Right atrium auricular region (tissue), 2 donors: ENCODE measurements at regions not wholly inside any gene's neighbourhood (a gene's known extent, or its start where the extent isn't known, plus 50 kb on each side); places are given as distances from the start of the nearest gene placed in this dataset.

Experiments used
- DNase-seq: peaks from one replicate; pipeline ENCODE4 v3.0.0-alpha.2; 2019; ENCODE audit warnings: low spot score
- H3K27ac ChIP-seq, 2 donors: fragments of 200-600 bp; sonication (generic); 1 replicate in 1 of 2; 2 replicates in 1 of 2; pipeline ENCODE4 v1.5.1; 2016 to 2019
- H3K27me3 ChIP-seq, 2 donors: fragments of 200-600 bp; sonication (generic); one replicate each; pipeline versions ENCODE4 v1.5.1 to v1.6.0; 2017 to 2019
- H3K36me3 ChIP-seq: fragments of 200-600 bp; sonication (generic); one replicate; pipeline ENCODE4 v1.5.1; 2016
- H3K4me1 ChIP-seq, 2 donors: fragments of 200-600 bp; sonication (generic); one replicate each; pipeline versions ENCODE4 v1.5.1 to v1.6.0; 2017 to 2019
- H3K4me3 ChIP-seq, 2 donors: fragments of 200-600 bp; sonication (generic); 1 replicate in 1 of 2; 2 replicates in 1 of 2; pipeline ENCODE4 v1.5.1; 2017 to 2019; ENCODE audit warnings: mild to moderate bottlenecking in 1 of 2, moderate library complexity in 1 of 2
- H3K9me3 ChIP-seq, 2 donors: fragments of 200-600 bp; sonication (generic); one replicate each; pipeline ENCODE4 v1.5.1; 2019
- CTCF ChIP-seq, 2 donors: fragments of 200-600 bp; sonication (generic); IDR thresholded peaks; one replicate each; pipeline ENCODE4 v1.5.1; 2019; ENCODE audit warnings: antibody characterized with exemption in 2 of 2

GRCh38 chr7:109284943-109285342 lies 715.3 kb downstream of the DNAJB9 start:
- H3K36me3 ChIP-seq = no peaks in the 10 kb centered on the region
- H3K9me3 ChIP-seq = peaks cover 0 to 7% of the 10 kb centered on the region in 2 donors
- peaks cover 0 to 7% of the 10 kb centered on the region in 2 donors for H3K4me1 ChIP-seq
- H3K4me3 ChIP-seq = no peak overlapping the region
- no peak for DNase-seq
- TF ChIP-seq CTCF (IDR thresholded peaks at IDR 0.05) = no peak
- H3K27me3 ChIP-seq = no peaks in the 10 kb centered on the region
- H3K27ac ChIP-seq = no peak overlapping the region

- no peak overlapping the region for H3K27ac ChIP-seq
- TF ChIP-seq CTCF (IDR thresholded peaks at IDR 0.05) = no peak
These were observed 725.5 kb downstream of the DNAJB9 start for GRCh38 chr7:109295158-109295557.

GRCh38 chr7:109308816-109309215 lies 739.1 kb downstream of the DNAJB9 start:
- Histone ChIP-seq H3K27ac (no peak overlapping the region), H3K4me1 (no peaks in the 10 kb centered on the region), H3K36me3 (no peaks in the 10 kb centered on the region), H3K9me3 (peaks cover 0 to 20% of the 10 kb centered on the region in 2 donors), H3K27me3 (no peaks in the 10 kb centered on the region), H3K4me3 (no peak overlapping the region)
- no peak for TF ChIP-seq CTCF (IDR thresholded peaks at IDR 0.05)
- no peak for DNase-seq

More at GRCh38 chr7:109295158-109295557, 725.5 kb downstream of the DNAJB9 start:
- no peak overlapping the region for H3K4me3 ChIP-seq
- no peaks in the 10 kb centered on the region for H3K36me3 ChIP-seq
- no peaks in the 10 kb centered on the region for H3K4me1 ChIP-seq
- H3K27me3 ChIP-seq = no peaks in the 10 kb centered on the region
- no peak for DNase-seq
- peaks cover 0 to 12% of the 10 kb centered on the region in 2 donors for H3K9me3 ChIP-seq

- no peak overlapping the region for H3K4me3 ChIP-seq
- TF ChIP-seq CTCF (IDR thresholded peaks at IDR 0.05) = no peak
- DNase-seq = no peak
- no peaks in the 10 kb centered on the region for H3K4me1 ChIP-seq
- no peaks in the 10 kb centered on the region for H3K27me3 ChIP-seq
- no peak overlapping the region for H3K27ac ChIP-seq
- H3K9me3 ChIP-seq = peaks cover 0 to 20% of the 10 kb centered on the region in 2 donors
- H3K36me3 ChIP-seq = no peaks in the 10 kb centered on the region
These were observed 740.1 kb downstream of the DNAJB9 start for GRCh38 chr7:109309790-109310189.

- Histone ChIP-seq H3K4me1 (no peaks in the 10 kb centered on the region), H3K4me3 (no peak overlapping the region), H3K27ac (no peak overlapping the region), H3K36me3 (no peaks in the 10 kb centered on the region), H3K9me3 (no peaks in the 10 kb centered on the region), H3K27me3 (no peaks in the 10 kb centered on the region)
- TF ChIP-seq CTCF (IDR thresholded peaks at IDR 0.05) = no peak
- DNase-seq = no peak
These were observed 748.5 kb downstream of the DNAJB9 start for GRCh38 chr7:109318136-109318535.

GRCh38 chr7:109322833-109323232 lies 753.2 kb downstream of the DNAJB9 start:
- Histone ChIP-seq H3K36me3 (no peaks in the 10 kb centered on the region), H3K27ac (no peak overlapping the region), H3K9me3 (no peaks in the 10 kb centered on the region), H3K4me3 (no peak overlapping the region), H3K27me3 (no peaks in the 10 kb centered on the region), H3K4me1 (no peaks in the 10 kb centered on the region)
- DNase-seq = no peak
- TF ChIP-seq CTCF (IDR thresholded peaks at IDR 0.05) = no peak
